H1 (cell line): ENCODE measurements at regions not wholly inside any gene's neighbourhood (a gene's known extent, or its start where the extent isn't known, plus 50 kb on each side); places are given as distances from the start of the nearest gene placed in this dataset.

ENCODE experiments used
- CTCF ChIA-PET: fragments of 300-600 bp; sonication (Branson Sonifier 250); formaldehyde crosslinking; loops from one replicate; lab custom pipeline; 2021; ENCODE audit not compliant: partially characterized antibody; lab: Charles Lee
- POLR2A ChIA-PET: fragments of 300-600 bp; sonication (Branson Sonifier 250); formaldehyde crosslinking; loops from one replicate; lab custom pipeline; 2021; ENCODE audit warnings: inconsistent platforms; ENCODE audit not compliant: partially characterized antibody; lab: Charles Lee
- DNase-seq, 2 experiments: peaks; one replicate each; pipeline versions ENCODE4 v3.0.0 to v3.0.0-alpha.2; 2010 to 2022; ENCODE audit warnings: low spot score in 2 of 2, low read depth in 1 of 2, mixed read lengths in 1 of 2
- FAIRE-seq: peaks from 2 replicates; lab custom pipeline; 2011; peaks lifted over from hg19 to GRCh38; lab: Jason Lieb, UNC
- H2AFZ ChIP-seq: 2 replicates; pipeline ENCODE4 v1.8.1; 2012; ENCODE audit warnings: low read length, inconsistent platforms
- H2AK5ac ChIP-seq: 2 replicates; pipeline ENCODE4 v1.6.1; 2013; ENCODE audit warnings: low read depth, low read length
- H2BK120ac ChIP-seq: replicated peaks from 2 replicates; pipeline ENCODE3; 2013; ENCODE audit warnings: low read depth, low read length, inconsistent platforms
- H2BK12ac ChIP-seq: 2 replicates; pipeline ENCODE4 v1.6.1; 2013; ENCODE audit warnings: low read depth, low read length
- H2BK15ac ChIP-seq: 2 replicates; pipeline ENCODE4 v1.6.1; 2013; ENCODE audit warnings: low read length
- H2BK20ac ChIP-seq: 2 replicates; pipeline ENCODE4 v1.6.1; 2013; ENCODE audit warnings: low read length
- H2BK5ac ChIP-seq: 2 replicates; pipeline ENCODE4 v1.6.1; 2013; ENCODE audit warnings: low read depth, low read length
- H3K14ac ChIP-seq: 2 replicates; pipeline ENCODE4 v1.6.1; 2013; ENCODE audit warnings: inconsistent platforms; ENCODE audit not compliant: insufficient read length
- H3K18ac ChIP-seq: 2 replicates; pipeline ENCODE4 v1.6.1; 2013; ENCODE audit warnings: low read length; ENCODE audit errors: extremely low read depth
- H3K23ac ChIP-seq: 2 replicates; pipeline ENCODE4 v1.6.1; 2013; ENCODE audit warnings: inconsistent platforms; ENCODE audit not compliant: insufficient read length
- H3K23me2 ChIP-seq: 2 replicates; pipeline ENCODE4 v1.6.1; 2013; ENCODE audit warnings: low read depth, low read length
- H3K27ac ChIP-seq: 2 replicates; pipeline ENCODE4 v1.6.1; 2011; ENCODE audit warnings: low read depth, low read length, inconsistent platforms
- H3K27me3 ChIP-seq, 4 experiments: replicated peaks in 1 of 4; 1 replicate in 1 of 4; 2 replicates in 3 of 4; pipeline versions ENCODE4 v1.6.1 to v1.8.1; 2011 to 2013; ENCODE audit warnings: low read length in 3 of 4, mild to moderate bottlenecking in 3 of 4, inconsistent platforms in 2 of 4, mixed read lengths in 2 of 4, moderate library complexity in 1 of 4; ENCODE audit not compliant: control insufficient read depth in 3 of 4, insufficient read depth in 3 of 4; ENCODE audit errors: extremely low read depth in 1 of 4
- H3K36me3 ChIP-seq, 4 experiments: 2 replicates each; pipeline versions ENCODE4 v1.6.1 to v1.8.1; 2011 to 2013; ENCODE audit warnings: mild to moderate bottlenecking in 4 of 4, low read length in 3 of 4, moderate library complexity in 2 of 4, control low read depth in 1 of 4, inconsistent platforms in 1 of 4; ENCODE audit not compliant: insufficient read depth in 4 of 4, control insufficient read depth in 2 of 4
- H3K4ac ChIP-seq: replicated peaks from 2 replicates; pipeline ENCODE3; 2013; ENCODE audit warnings: low read length, low read depth, mixed read lengths, inconsistent platforms; ENCODE audit not compliant: insufficient read length
- H3K4me1 ChIP-seq, 4 experiments: replicated peaks in 1 of 4; 1 replicate in 1 of 4; 2 replicates in 3 of 4; pipeline versions ENCODE4 v1.6.1 to v1.8.1; 2011 to 2013; ENCODE audit warnings: low read length in 3 of 4, inconsistent platforms in 2 of 4, mixed read lengths in 1 of 4; ENCODE audit not compliant: insufficient read depth in 4 of 4, control insufficient read depth in 3 of 4
- H3K4me2 ChIP-seq, 2 experiments: 2 replicates each; pipeline versions ENCODE4 v1.6.1 to v1.8.1; 2011 to 2013; ENCODE audit warnings: low read depth in 2 of 2, low read length in 2 of 2, control low read depth in 1 of 2, inconsistent platforms in 1 of 2, mild to moderate bottlenecking in 1 of 2; ENCODE audit not compliant: insufficient read depth in 1 of 2
- H3K4me3 ChIP-seq, 4 experiments: fragments of 200-600, 300-600 bp in 1 of 4; sonication (generic), shearing (Covaris generic), sonication (Bioruptor Twin) in 1 of 4; 2 replicates each; pipeline versions ENCODE4 v1.5.1 to v1.8.1; 2011 to 2016; ENCODE audit warnings: low read length in 4 of 4, low read depth in 3 of 4, control low read depth in 2 of 4, inconsistent platforms in 2 of 4, mild to moderate bottlenecking in 2 of 4, mixed read lengths in 1 of 4, moderate library complexity in 1 of 4; ENCODE audit not compliant: insufficient read depth in 2 of 4; ENCODE audit errors: extremely low read depth in 1 of 4
- H3K56ac ChIP-seq: replicated peaks from 2 replicates; pipeline ENCODE3; 2013; ENCODE audit warnings: low read depth, mild to moderate bottlenecking, mixed read lengths, low read length, inconsistent platforms; ENCODE audit not compliant: insufficient read length
- H3K79me1 ChIP-seq: 2 replicates; pipeline ENCODE4 v1.6.1; 2013; ENCODE audit warnings: low read depth, low read length, control low read depth
- H3K79me2 ChIP-seq, 2 experiments: 2 replicates each; pipeline versions ENCODE4 v1.6.1 to v1.8.1; 2012 to 2013; ENCODE audit warnings: low read length in 2 of 2, mild to moderate bottlenecking in 2 of 2, inconsistent platforms in 1 of 2; ENCODE audit not compliant: insufficient read depth in 2 of 2, control insufficient read depth in 1 of 2
- H3K9ac ChIP-seq, 4 experiments: replicated peaks in 1 of 4; 1 replicate in 1 of 4; 2 replicates in 3 of 4; pipeline versions ENCODE4 v1.6.1 to v1.8.1; 2011 to 2013; ENCODE audit warnings: low read depth in 3 of 4, low read length in 3 of 4, control low read depth in 2 of 4, mild to moderate bottlenecking in 2 of 4, moderate library complexity in 2 of 4, inconsistent platforms in 1 of 4; ENCODE audit errors: extremely low read depth in 1 of 4
- H3K9me3 ChIP-seq, 2 experiments: 2 replicates each; pipeline versions ENCODE4 v1.6.1 to v1.8.1; 2012 to 2013; ENCODE audit warnings: mild to moderate bottlenecking in 2 of 2, moderate library complexity in 2 of 2, control low read depth in 1 of 2, inconsistent platforms in 1 of 2, low read depth in 1 of 2, low read length in 1 of 2, mixed read lengths in 1 of 2; ENCODE audit not compliant: insufficient read depth in 2 of 2
- H4K20me1 ChIP-seq, 2 experiments: replicated peaks in 1 of 2; 2 replicates each; pipeline versions ENCODE3 to v1.8.1; 2011 to 2013; ENCODE audit warnings: inconsistent platforms in 2 of 2, low read length in 2 of 2, mild to moderate bottlenecking in 1 of 2; ENCODE audit not compliant: insufficient read depth in 2 of 2, control insufficient read depth in 1 of 2
- H4K5ac ChIP-seq: 2 replicates; pipeline ENCODE4 v1.6.1; 2013; ENCODE audit warnings: low read length, low read depth, mixed read lengths, inconsistent platforms; ENCODE audit not compliant: insufficient read length
- H4K8ac ChIP-seq: 2 replicates; pipeline ENCODE4 v1.8.0; 2013; ENCODE audit warnings: mild to moderate bottlenecking, moderate library complexity, low read length, inconsistent platforms; ENCODE audit not compliant: insufficient read depth; ENCODE audit errors: extremely low read depth
- H4K91ac ChIP-seq: replicated peaks from 2 replicates; pipeline ENCODE3; 2013; ENCODE audit warnings: low read length, mixed read lengths, inconsistent platforms; ENCODE audit not compliant: insufficient read length
- CBX5 ChIP-seq: fragments of 300-800, 300-1000 bp; sonication (generic); IDR thresholded peaks from 2 replicates; pipeline ENCODE4 v1.7.1; 2016; ENCODE audit warnings: antibody characterized with exemption, low read length, low read depth
- KDM4A ChIP-seq: IDR thresholded peaks from one replicate; pipeline ENCODE4 v1.7.1; 2012; ENCODE audit warnings: low read depth, mild to moderate bottlenecking, moderate library complexity, low read length, inconsistent platforms; ENCODE audit not compliant: severe bottlenecking
- RAD21 ChIP-seq, 2 experiments: IDR thresholded peaks in 1 of 2; conservative IDR thresholded peaks in 1 of 2; 2 replicates each; pipeline ENCODE4 v1.6.1; 2011; ENCODE audit warnings: low read depth in 2 of 2, low read length in 2 of 2, improper control_type of control experiment in 1 of 2, inconsistent platforms in 1 of 2, mild to moderate bottlenecking in 1 of 2, moderate library complexity in 1 of 2
- TAF7 ChIP-seq: optimal IDR thresholded peaks from 2 replicates; pipeline ENCODE3; 2011; ENCODE audit warnings: low read depth, mild to moderate bottlenecking, inconsistent platforms, low read length, moderate library complexity, borderline replicate concordance
- TCF12 ChIP-seq: IDR thresholded peaks from 2 replicates; pipeline ENCODE4 v1.6.1; 2011; ENCODE audit warnings: low read depth, mild to moderate bottlenecking, low read length
- TEAD4 ChIP-seq: IDR thresholded peaks from 2 replicates; pipeline ENCODE4 v1.6.1; 2012; ENCODE audit warnings: low read depth, low read length, inconsistent platforms, mixed read lengths
- WGBS, 2 experiments: shearing (Covaris generic) in 1 of 2; methylation state at CpG; one replicate each; pipeline versions ENCODE4 v1.1.6 to v1.1.7; 2013 to 2015; ENCODE audit warnings: low lambda C conversion rate in 2 of 2, mixed read lengths in 2 of 2, inconsistent platforms in 1 of 2, low coverage in 1 of 2, missing lambda C conversion rate in 1 of 2; ENCODE audit not compliant: insufficient replicate concordance in 2 of 2, insufficient coverage in 1 of 2, insufficient read length in 1 of 2; ENCODE audit errors: extremely low coverage in 1 of 2, missing lambda C conversion rate in 1 of 2; 5-methylcytosine and 5-hydroxymethylcytosine counted together
- TF ChIP-seq, protein P1 (sequence below): IDR thresholded peaks from 2 replicates; pipeline ENCODE4 v1.6.1; 2011; ENCODE audit warnings: low read depth, mild to moderate bottlenecking, low read length; ENCODE audit not compliant: insufficient read depth
- TF ChIP-seq, protein P2 (sequence below), 3 experiments: IDR thresholded peaks; 1 replicate in 2 of 3; 2 replicates in 1 of 3; pipeline versions ENCODE4 v1.5.1 to v1.6.1; 2011; ENCODE audit warnings: low read length in 3 of 3, mild to moderate bottlenecking in 3 of 3, inconsistent platforms in 2 of 3, low read depth in 1 of 3, moderate library complexity in 1 of 3; ENCODE audit not compliant: insufficient read depth in 1 of 3; ENCODE audit errors: control extremely low read depth in 1 of 3

DNA sequence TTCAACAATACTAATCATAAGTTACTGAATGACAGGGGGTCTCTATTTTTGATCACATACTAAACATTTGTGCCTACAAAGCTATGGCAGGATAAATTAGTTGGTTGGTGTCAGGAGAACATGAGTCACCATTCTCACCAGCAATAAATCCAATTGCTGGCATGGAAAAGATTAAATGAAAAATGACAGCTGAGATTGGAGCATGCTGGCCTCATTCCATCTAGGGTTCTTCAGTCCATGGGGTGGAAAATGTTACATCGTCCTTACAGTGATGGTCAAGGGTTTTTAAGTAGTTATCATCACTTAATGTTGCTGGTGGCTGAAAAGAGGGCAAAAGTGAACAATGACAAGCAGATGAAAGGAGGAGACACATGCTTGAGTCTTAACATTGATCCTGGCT is 180.1 kb upstream of the BCL6 start:
- no peak overlapping the region for H2BK5ac ChIP-seq
- H2BK12ac ChIP-seq, result no peak overlapping the region
- H2AFZ ChIP-seq, result no peak overlapping the region
- H3K18ac ChIP-seq, result no peak overlapping the region
- no peak overlapping the region for H3K4ac ChIP-seq
- H3K79me2 ChIP-seq, result no peaks in the 10 kb centered on the region
- no peak overlapping the region for H4K5ac ChIP-seq
- H3K14ac ChIP-seq, result no peak overlapping the region
- DNase-seq (no peak), FAIRE-seq (no peak)
- no peak overlapping the region for H3K56ac ChIP-seq
- H3K36me3 ChIP-seq, result no peaks in the 10 kb centered on the region; a peak in 1 of 8 replicates
- H3K9me3 ChIP-seq, result peaks cover 7 to 11% of the 10 kb centered on the region in 2 experiments; a peak in 1 of 4 replicates
- H2AK5ac ChIP-seq, result no peak overlapping the region
- H3K4me3 ChIP-seq, result no peak overlapping the region
- H4K8ac ChIP-seq, result no peak overlapping the region
- H3K4me1 ChIP-seq, result no peaks in the 10 kb centered on the region
- H3K23me2 ChIP-seq, result no peaks in the 10 kb centered on the region
- no peak overlapping the region for H3K9ac ChIP-seq
- POLR2A ChIA-PET, result no interaction called here
- H3K23ac ChIP-seq, result no peak overlapping the region
- WGBS, 2 experiments, result 89% methylated on average over 1 of the region's 1 CpG; no CpG with 5 or more reads in 1 of the 2 experiments
- no peak overlapping the region; the same call in 1 of the 2 replicates for H2BK15ac ChIP-seq
- H2BK20ac ChIP-seq, result no peak overlapping the region
- no peak overlapping the region for H2BK120ac ChIP-seq
- H3K27me3 ChIP-seq, result no peaks in the 10 kb centered on the region
- H3K4me2 ChIP-seq, result no peak overlapping the region
- H4K20me1 ChIP-seq, result no peaks in the 10 kb centered on the region
- H3K79me1 ChIP-seq, result no peaks in the 10 kb centered on the region
- CTCF ChIA-PET, result interaction anchor here (1.0 to 2.2 kb wide), 2 partner anchors 20 to 44 kb away, joined by 3 to 6 read pairs; no protein-coding TSS in a partner anchor
- H4K91ac ChIP-seq, result no peak overlapping the region
- H3K27ac ChIP-seq, result no peak overlapping the region
- TF ChIP-seq TEAD4, result no peak
- TF ChIP-seq, protein P1, sequence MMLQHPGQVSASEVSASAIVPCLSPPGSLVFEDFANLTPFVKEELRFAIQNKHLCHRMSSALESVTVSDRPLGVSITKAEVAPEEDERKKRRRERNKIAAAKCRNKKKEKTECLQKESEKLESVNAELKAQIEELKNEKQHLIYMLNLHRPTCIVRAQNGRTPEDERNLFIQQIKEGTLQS, result no peak
- no peak for TF ChIP-seq CBX5
- TF ChIP-seq TCF12, result no peak
- no peak for TF ChIP-seq KDM4A
- TF ChIP-seq, protein P2, sequence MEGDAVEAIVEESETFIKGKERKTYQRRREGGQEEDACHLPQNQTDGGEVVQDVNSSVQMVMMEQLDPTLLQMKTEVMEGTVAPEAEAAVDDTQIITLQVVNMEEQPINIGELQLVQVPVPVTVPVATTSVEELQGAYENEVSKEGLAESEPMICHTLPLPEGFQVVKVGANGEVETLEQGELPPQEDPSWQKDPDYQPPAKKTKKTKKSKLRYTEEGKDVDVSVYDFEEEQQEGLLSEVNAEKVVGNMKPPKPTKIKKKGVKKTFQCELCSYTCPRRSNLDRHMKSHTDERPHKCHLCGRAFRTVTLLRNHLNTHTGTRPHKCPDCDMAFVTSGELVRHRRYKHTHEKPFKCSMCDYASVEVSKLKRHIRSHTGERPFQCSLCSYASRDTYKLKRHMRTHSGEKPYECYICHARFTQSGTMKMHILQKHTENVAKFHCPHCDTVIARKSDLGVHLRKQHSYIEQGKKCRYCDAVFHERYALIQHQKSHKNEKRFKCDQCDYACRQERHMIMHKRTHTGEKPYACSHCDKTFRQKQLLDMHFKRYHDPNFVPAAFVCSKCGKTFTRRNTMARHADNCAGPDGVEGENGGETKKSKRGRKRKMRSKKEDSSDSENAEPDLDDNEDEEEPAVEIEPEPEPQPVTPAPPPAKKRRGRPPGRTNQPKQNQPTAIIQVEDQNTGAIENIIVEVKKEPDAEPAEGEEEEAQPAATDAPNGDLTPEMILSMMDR (IDR thresholded peaks at IDR 0.05; ENCODE audit: control extremely low read depth in 1 of 3, insufficient read depth in 1 of 3, low read depth in 1 of 3, low read length in 3 of 3), result no peak
- no peak for TF ChIP-seq RAD21 (IDR thresholded peaks at IDR 0.05 in 1 of 2, conservative IDR thresholded peaks at IDR 0.05 in 1 of 2; ENCODE audit: low read depth in 2 of 2, low read length in 2 of 2)
- no peak for TF ChIP-seq TAF7
